Mesothelial cell of epicardium (in vitro differentiated cells): ENCODE measurements at regions not wholly inside any gene's neighbourhood (a gene's known extent, or its start where the extent isn't known, plus 50 kb on each side); places are given as distances from the start of the nearest gene placed in this dataset. TPM values are rescaled to one million over a fixed set of nuclear protein-coding genes. Genes with fewer than 3 reads are reported as not detected.

Source experiments
- DNase-seq, 2 experiments: peaks; one replicate each; pipeline ENCODE4 v3.0.0; 2021; ENCODE audit warnings: low spot score in 2 of 2; ENCODE audit not compliant: unreplicated experiment in 2 of 2
- H3K27ac Mint-ChIP-seq: 2 replicates; pipeline ENCODE4 v1.8.0; 2021; ENCODE audit warnings: mixed read lengths
- H3K27me3 Mint-ChIP-seq: 2 replicates; pipeline ENCODE4 v1.8.0; 2021; ENCODE audit warnings: low read depth, mixed read lengths
- H3K36me3 Mint-ChIP-seq: 2 replicates; pipeline ENCODE4 v1.8.0; 2021; ENCODE audit warnings: mixed read lengths
- H3K4me1 Mint-ChIP-seq: 2 replicates; pipeline ENCODE4 v1.8.0; 2021; ENCODE audit warnings: mixed read lengths
- H3K4me3 Mint-ChIP-seq: 2 replicates; pipeline ENCODE4 v1.8.0; 2021; ENCODE audit warnings: mild to moderate bottlenecking, moderate library complexity, mixed read lengths
- H3K9me3 Mint-ChIP-seq: 2 replicates; pipeline ENCODE4 v1.8.0; 2021; ENCODE audit warnings: mixed read lengths
- microRNA-seq: library from miRNA; unstranded; fragments of <30 nt; microRNA quantifications from one replicate; pipeline ENCODE4 v1.2.0, GENCODE V29; 2021; ENCODE audit warnings: inconsistent platforms, mixed read lengths
- TF ChIP-seq, protein P1 (sequence below): fragments of 200-600 bp; sonication (generic); IDR thresholded peaks from one replicate; pipeline ENCODE4 v1.5.0; 2021; ENCODE audit warnings: antibody characterized with exemption; ENCODE audit not compliant: unreplicated experiment

DNA sequence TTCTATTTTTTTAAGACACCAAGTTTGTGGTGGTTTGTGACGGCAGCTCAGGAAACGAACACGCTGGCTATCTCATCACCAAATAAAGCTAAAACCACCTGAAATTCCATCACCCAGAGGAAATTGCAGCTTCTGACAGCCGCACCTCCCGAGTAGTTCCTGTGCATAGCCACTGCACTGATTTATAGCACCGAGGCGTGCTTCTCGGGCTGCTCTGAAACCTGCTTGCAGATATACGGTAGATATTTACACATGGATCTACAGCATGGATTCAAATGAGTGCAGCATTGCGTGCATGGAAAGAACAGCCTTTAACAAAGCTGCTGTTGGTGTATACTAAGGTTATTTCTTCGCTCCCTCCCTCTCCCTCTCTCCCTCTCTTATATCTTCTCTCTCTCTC lies 153.8 kb downstream of the PHF2 start:
- no peaks in the 10 kb centered on the region for H3K36me3 Mint-ChIP-seq
- H3K4me1 Mint-ChIP-seq, result no peaks in the 10 kb centered on the region
- TF ChIP-seq, protein P1, sequence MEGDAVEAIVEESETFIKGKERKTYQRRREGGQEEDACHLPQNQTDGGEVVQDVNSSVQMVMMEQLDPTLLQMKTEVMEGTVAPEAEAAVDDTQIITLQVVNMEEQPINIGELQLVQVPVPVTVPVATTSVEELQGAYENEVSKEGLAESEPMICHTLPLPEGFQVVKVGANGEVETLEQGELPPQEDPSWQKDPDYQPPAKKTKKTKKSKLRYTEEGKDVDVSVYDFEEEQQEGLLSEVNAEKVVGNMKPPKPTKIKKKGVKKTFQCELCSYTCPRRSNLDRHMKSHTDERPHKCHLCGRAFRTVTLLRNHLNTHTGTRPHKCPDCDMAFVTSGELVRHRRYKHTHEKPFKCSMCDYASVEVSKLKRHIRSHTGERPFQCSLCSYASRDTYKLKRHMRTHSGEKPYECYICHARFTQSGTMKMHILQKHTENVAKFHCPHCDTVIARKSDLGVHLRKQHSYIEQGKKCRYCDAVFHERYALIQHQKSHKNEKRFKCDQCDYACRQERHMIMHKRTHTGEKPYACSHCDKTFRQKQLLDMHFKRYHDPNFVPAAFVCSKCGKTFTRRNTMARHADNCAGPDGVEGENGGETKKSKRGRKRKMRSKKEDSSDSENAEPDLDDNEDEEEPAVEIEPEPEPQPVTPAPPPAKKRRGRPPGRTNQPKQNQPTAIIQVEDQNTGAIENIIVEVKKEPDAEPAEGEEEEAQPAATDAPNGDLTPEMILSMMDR, result no peak
- H3K9me3 Mint-ChIP-seq, result peaks cover 43% of the 10 kb centered on the region
- no peak overlapping the region for H3K27ac Mint-ChIP-seq
- no peak for DNase-seq
- peaks cover 13% of the 10 kb centered on the region for H3K27me3 Mint-ChIP-seq
- H3K4me3 Mint-ChIP-seq, result no peak overlapping the region

Small RNA genes lying in the stretch of these regions (microRNA-seq; reads per million reads assigned to microRNA genes)
- not detected for gene MIR4291
